ENCODE measurements at regions not wholly inside any gene's neighbourhood (a gene's known extent, or its start where the extent isn't known, plus 50 kb on each side); places are given as distances from the start of the nearest gene placed in this dataset.

DNA sequence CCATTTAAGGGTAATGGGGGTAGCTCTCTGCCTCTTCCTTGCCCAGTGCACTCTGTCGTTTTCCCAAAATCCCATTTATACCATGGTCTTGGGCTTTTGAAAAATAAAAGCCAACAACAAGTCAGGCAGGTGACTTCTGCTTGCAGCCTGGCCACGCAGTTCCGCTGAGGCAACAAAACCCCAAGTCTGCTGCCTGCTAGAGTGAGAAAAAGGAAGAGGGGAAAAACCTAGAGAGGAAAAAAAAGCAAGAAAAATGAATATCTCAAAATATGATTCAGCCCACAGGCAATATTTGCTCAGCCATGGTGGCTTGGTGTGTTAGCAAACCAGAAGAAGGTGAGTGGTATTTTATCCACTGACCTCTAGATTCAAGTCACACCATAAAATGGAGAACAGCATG, 148.2 kb upstream of the FSTL4 start:
- no peak for DNase-seq

- no peak for DNase-seq
Observed at GRCh38 chr5:133758641-133759040, 146.3 kb upstream of the FSTL4 start.

DNA sequence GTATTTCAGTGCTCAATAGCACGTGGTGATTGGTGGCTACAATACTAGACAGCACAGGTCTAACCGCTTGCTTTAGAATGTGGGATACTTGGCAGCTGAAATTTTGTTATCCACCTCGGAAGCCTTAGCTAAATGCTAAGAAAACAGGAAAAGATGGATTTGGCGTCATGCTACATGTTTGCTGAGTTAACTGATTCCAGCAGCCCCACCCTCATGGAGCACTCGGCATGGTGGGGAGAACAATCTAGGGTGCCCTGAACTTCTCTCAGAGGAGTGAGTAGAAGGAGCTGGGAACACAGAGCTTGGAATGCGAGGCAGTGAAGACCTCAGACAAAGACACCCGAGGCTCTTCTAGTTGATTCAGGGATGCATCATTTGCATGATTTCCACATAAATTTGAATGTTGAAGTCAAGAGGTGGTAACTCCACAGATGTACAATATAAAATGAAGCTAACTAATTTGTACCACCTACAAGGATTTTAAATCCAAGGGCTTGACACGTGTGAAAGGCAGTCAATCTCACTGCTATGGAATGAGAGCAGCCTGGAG, 145.1 kb upstream of the FSTL4 start:
- DNase-seq = no peak

DNA sequence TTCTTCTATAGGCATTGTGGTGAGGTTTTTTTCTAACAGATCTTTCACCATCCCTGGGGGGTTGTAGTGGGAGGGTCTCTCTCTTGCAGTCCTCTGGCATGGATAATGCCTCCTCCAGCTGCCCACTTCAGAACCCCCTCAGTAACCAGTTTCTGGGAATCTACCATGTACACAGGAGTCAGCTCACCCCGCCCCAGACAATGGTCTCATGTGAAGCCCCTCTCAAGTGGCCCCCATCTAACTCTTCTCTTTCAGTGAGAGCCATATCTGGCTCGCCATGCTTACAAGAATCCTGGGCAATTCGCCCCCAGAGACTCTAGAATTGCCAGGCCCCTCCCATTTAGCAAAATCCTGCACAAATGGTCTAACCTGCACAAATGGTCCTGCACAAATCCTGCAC, 144.4 kb upstream of the FSTL4 start:
- no peak for DNase-seq

DNA sequence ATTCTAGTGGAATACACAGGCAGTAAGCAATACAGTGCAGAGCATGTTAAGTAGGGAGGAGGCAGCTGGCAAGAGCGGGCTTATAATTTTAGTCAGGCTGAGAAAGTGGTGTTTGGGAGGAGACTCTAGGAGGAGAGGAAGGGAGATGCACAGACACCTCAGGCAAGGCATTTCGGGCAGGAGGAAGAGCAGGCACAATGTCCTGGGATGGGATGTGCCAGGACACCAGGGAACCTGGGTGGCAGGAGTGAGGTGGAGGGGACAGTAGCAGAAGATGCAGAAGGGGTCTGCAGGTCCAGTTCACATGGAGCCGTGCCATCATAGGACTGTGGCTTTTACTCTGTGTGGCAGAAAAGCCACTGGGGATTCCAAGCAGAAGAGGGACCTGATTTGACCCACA, 143.7 kb upstream of the FSTL4 start:
- DNase-seq = no peak

DNA sequence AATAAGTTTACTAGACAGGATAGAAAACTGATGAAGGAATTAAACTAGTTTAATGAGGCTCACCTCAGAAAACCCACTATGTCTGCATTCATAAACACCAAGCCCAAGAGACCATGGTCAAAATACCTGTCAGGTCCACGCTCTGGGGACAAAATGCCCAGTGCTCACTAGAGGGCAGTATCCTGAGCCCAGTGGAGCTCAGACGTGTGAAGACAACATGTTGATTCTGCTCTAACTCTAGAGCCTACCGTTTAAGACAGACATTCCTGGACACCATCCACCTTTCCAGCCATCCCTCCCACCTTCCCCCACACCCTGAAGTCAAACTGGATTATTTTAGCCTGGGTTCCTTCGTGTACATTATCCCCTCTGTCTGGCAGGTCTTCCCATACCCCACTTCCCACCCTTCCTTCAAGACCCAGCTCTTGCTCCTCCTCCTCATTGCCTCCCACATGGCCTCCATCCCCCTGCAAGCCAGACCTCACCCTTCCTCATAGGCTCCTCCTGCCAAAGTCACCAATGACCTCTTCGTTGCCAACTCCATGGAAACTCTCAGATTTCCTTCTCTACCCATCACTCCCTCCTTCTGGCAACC, 142.3 kb upstream of the FSTL4 start:
- DNase-seq = no peak

DNA sequence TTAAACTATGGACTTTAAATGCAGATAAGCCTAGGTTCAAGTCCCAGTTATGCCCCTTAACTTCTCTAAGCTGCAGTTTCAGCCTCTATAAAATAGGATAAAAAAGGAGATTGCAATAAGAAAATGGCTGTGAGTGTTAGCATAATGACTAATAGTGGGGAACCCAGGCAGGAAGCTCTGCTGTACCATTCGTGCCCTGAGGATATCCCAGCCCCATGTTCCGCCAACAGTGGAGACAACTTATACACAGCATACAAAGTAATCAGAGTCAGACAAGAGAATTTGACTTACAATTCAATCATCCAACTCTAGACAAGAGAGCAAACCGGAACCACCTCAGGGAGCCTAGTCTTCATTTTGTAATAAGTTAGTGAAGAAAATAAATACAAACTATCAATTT, 141.5 kb upstream of the FSTL4 start:
- DNase-seq = no peak

DNA sequence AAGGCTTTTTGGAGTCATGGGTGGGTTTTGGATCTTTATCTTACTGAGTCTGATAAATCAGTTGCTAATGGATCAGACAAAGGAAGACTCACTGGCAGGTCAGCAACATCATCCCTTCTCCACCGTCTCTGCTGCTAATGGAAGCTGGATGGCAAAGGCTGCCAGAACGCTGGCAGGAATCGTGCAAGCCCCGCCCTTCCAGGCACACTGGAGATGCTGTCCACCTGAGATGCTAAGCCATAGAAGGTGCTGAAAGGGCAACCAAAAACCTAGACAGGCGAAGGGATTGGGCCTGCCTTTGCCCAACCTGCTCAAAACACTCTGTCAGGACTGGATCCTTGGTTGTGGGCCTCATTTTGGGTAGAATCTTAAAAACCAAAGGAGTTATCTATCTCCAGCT, 139.5 kb upstream of the FSTL4 start:
- no peak for DNase-seq

- no peak for DNase-seq
Observed at GRCh38 chr5:133751421-133751820, 139.1 kb upstream of the FSTL4 start.

DNA sequence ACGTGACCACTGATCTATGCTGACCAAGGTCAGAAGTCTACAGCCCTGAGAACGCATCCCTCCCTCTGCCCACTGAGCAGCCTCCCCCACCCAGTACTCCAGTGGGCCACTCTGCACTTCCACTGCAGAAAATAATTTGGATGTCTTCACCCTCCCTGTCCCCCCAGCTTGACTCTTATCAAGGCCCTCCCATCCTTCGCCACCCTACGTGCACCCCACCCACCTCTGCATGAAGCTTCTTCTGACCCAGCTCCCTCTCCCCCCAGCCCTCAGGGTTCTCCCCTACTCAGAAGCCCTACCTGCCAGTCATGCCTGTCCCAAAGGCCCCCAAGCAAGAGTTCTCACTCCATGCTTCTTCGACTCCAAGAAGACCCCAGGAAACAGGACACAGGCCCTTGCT, 138.5 kb upstream of the FSTL4 start:
- no peak for DNase-seq

- no peak for DNase-seq
Observed at GRCh38 chr5:133750356-133750755, 138.0 kb upstream of the FSTL4 start.

DNA sequence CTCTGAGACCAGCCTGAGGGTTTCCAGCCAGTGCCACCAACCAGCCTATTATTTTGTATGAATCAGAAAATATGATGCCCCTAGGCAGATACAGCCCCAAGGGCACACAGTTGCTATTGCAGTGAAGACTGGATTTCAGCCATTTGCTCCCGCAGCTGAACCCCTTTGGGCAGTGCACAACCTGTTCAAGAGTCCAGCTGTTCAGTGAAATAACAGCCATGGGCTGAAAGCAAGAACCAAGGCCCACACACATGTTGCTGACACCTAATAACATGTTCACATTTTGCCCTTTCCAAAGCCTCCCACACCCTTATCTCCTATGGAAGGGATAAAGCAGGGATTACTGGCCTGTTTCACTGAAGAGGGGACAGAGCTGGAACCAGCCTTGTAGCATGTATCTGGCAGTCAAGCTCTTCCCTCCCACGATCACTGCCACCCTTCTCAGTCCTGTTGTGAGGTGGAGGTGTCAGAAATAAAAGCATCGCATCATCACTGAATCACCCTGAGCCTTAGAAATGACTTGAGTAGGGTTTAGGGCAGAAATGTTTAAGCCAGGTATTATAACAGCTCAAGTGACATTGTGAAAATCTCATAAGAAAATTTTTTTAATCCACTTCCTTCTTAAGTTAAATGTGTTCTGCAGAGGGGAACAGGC, 137.1 kb upstream of the FSTL4 start:
- no peak for DNase-seq

DNA sequence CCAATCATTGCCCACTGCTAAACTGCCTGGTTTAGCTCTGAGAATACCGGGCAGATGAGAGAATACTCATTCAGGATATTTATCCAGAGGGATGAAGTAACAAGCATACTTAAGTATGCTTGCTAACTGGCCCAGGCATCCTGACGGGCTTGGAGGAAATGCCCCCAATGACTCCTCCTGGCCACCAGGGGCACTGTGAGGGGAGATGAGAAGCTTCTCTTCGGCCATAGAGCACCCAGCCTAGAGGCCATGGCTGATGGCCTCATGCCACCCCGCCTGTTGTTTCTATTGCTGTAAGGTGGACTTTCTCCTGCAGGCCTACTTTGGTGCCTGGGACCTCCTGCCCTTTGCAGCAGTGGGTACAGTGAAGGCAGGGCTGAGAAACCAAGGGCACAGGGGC, 134.5 kb upstream of the FSTL4 start:
- DNase-seq = no peak

- no peak for DNase-seq
Observed at GRCh38 chr5:133744960-133745308, 132.6 kb upstream of the FSTL4 start.

DNA sequence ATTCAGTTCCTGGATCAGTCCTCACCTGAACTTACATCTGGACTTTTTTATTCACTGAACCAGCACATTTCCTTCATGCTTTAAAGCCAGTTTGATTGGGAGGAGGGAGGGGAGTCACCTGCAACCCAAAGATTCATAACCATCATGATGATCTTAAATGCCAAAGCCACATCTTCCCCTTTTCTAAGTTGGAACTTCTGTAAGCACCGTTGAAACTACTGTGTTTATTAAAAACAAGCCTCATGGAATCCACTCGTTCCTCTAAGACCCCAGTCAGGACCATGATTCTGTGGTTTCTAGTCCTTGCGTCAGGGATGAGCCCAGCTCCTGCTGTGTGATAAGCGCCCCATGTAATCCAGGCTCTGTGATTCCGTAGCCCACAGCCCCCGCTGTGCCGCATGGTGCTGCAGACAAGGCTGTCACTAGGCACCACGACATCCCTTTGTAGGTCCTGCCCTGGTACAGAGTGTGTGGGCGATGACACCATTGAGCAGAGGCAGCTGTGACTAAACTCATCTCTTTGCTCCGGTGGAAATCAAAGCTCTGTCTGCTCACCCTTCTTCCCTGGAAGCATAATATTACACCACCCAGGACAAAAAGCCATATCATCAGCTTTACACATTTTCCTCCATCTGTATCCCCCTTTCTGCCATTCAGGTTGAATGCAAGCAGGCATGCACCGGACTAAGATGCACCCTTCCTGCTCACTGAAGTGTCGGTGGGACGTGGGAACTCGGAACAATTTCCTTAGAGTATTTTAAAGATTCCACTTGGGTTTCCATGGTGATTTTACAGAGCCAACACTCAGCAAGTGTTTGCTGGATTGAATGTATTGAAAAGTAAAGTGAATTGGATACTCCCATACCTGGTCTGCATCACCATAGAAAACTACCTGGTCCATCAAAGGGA, 132.0 kb upstream of the FSTL4 start:
- no peak for DNase-seq

DNA sequence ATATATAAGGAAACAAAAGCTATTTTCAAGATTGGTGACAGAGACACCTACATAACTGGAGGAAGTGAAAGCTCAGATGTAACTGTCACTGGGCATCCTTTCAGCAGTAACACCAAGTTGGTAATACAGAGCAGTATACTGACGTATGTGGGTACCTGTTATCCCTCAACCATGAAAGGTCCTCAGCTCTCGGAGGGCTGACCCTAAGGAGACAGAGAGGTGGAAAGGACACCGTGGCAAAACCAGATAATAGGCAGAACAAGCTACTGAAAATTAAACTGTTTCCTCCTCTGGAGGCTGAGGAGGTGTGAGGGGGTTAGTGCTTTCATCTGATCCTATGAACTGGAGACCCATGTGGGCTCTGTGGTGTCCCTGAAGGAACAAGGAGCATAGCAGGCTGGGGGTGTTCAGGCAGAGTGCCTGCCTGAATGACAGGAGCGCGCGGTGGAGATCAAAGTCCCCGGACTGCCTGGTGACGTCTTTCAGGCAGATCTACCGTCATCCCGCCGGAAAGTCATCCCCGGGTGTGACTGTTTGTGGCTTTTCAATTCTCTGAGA, 130.2 kb upstream of the FSTL4 start:
- DNase-seq = no peak

DNA sequence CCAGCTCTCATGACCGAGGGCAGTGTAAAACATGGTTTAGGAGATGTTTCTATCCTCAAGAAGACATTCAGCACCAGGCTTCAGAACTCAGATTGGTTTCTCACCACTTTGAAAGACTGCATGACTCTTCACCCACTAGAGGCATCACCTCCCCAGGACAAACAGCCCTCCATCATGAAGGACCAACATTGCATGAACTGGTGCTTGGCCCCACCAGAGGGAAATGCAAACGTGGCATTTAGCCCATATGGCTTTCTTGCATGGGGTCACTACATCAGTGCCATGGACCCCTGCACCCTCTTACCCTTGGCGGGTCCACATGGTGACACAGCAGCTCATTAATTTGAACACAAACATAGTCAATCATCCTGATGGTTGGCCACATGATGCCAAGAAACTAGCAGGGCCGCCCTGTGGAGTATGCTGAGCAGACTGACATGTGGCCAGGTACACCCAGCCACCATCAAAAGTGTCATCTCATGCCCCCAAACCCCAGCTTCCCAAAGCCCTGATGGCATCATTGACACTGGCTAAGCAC, 129.5 kb upstream of the FSTL4 start:
- no peak for DNase-seq

DNA sequence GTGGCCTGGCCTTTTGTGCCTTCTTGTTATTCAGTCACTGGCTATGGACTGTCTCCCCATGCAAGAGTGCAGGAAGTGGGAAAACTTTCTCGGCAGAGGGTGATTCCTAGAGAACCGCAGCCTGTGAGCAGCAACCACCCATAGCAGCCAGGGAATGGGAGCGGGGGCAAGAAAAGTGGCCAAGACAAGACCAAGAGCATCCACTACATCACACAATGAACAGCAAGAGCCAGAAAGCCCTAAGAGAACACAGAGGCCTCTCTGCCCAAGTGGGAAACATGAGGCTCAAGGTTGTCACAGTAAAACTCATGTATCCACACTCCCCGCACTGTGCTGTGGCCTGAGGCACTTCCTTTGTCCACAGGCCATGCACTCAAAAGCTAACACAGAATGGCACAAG, 129.1 kb upstream of the FSTL4 start:
- no peak for DNase-seq

GRCh38 chr5:133739181-133739780, 126.9 kb upstream of the FSTL4 start:
- DNase-seq = no peak

GRCh38 chr5:133738271-133738670, 125.9 kb upstream of the FSTL4 start:
- no peak for DNase-seq

DNA sequence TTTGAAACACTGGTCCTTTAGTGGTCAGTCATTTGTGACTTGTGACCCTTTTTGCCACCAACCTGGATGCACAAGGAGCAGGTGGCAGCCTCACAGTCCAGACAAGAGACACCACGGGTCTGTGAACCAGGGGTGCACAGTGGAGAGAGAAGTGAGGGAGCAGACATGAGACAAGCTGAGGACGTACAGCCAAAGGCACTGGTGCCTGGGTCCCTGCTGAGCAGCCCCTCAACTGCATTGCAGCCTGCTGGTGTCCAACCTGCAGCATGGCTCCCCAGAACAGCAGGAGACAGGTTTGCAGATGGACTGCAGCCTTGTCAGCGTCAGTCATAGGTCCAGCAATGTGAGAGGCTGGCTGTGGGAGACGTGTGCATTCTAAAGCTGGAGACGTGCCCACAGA, 124.2 kb upstream of the FSTL4 start:
- no peak for DNase-seq

- DNase-seq = no peak
Observed at GRCh38 chr5:133735346-133735745, 123.0 kb upstream of the FSTL4 start.

- DNase-seq = no peak
Observed at GRCh38 chr5:133734916-133735315, 122.6 kb upstream of the FSTL4 start.

All from activated CD4-positive, alpha-beta T cell treated with anti-CD3 and anti-CD28 coated beads, Interleukin-2, amount 50 U/mL, for 4 hours (primary cell).